HepG2 (cell line): ENCODE measurements at regions not wholly inside any gene's neighbourhood (a gene's known extent, or its start where the extent isn't known, plus 50 kb on each side); places are given as distances from the start of the nearest gene placed in this dataset.

Experiments used
- GFI1 ChIP-seq: sonication (generic); formaldehyde crosslinking; IDR thresholded peaks from 2 replicates; pipeline ENCODE4 v1.5.0; 2020; ENCODE audit warnings: missing genetic modification reagents, mild to moderate bottlenecking, borderline replicate concordance
- GLI4 ChIP-seq: sonication (generic); formaldehyde crosslinking; IDR thresholded peaks from 2 replicates; pipeline ENCODE4 v1.5.1; 2020; ENCODE audit warnings: missing genetic modification reagents, mild to moderate bottlenecking, moderate library complexity, borderline replicate concordance
- HHEX ChIP-seq: IDR thresholded peaks from 2 replicates; pipeline ENCODE4 v1.6.1; 2016; ENCODE audit warnings: control low read depth
- HOXA5 ChIP-seq: sonication (generic); formaldehyde crosslinking; IDR thresholded peaks from 2 replicates; pipeline ENCODE4 v1.4.0; 2020; ENCODE audit warnings: missing genetic modification reagents
- IRF1 ChIP-seq: sonication (generic); formaldehyde crosslinking; IDR thresholded peaks from 2 replicates; pipeline ENCODE4 v1.4.0; 2020; ENCODE audit warnings: low read depth, mild to moderate bottlenecking, missing genetic modification reagents
- NFE2L1 ChIP-seq: sonication (generic); formaldehyde crosslinking; IDR thresholded peaks from 2 replicates; pipeline ENCODE4 v1.4.0; 2020; ENCODE audit warnings: missing genetic modification reagents, mild to moderate bottlenecking, borderline replicate concordance
- SNAPC4 ChIP-seq: sonication (generic); formaldehyde crosslinking; IDR thresholded peaks from 2 replicates; pipeline ENCODE4 v1.4.0; 2020; ENCODE audit warnings: mild to moderate bottlenecking, missing genetic modification reagents
- ZNF160 ChIP-seq: sonication (generic); formaldehyde crosslinking; IDR thresholded peaks from 2 replicates; pipeline ENCODE4 v1.8.0; 2022; ENCODE audit warnings: mild to moderate bottlenecking, inconsistent platforms, missing genetic modification reagents
- ZNF17 ChIP-seq: sonication (generic); formaldehyde crosslinking; IDR thresholded peaks from 2 replicates; pipeline ENCODE4 v1.5.0; 2020; ENCODE audit warnings: mild to moderate bottlenecking, missing genetic modification reagents
- ZNF276 ChIP-seq: sonication (generic); formaldehyde crosslinking; IDR thresholded peaks from 2 replicates; pipeline ENCODE4 v1.4.0; 2020; ENCODE audit warnings: mild to moderate bottlenecking, low read depth, missing genetic modification reagents
- ZNF432 ChIP-seq: sonication (generic); formaldehyde crosslinking; IDR thresholded peaks from 2 replicates; pipeline ENCODE4 v1.5.0; 2020; ENCODE audit warnings: missing genetic modification reagents, mild to moderate bottlenecking, borderline replicate concordance
- ZNF546 ChIP-seq: sonication (generic); formaldehyde crosslinking; conservative IDR thresholded peaks from 2 replicates; pipeline ENCODE4 v1.8.1; 2023; ENCODE audit warnings: mild to moderate bottlenecking, missing genetic modification reagents
- ZNF616 ChIP-seq: sonication (generic); formaldehyde crosslinking; IDR thresholded peaks from 2 replicates; pipeline ENCODE4 v1.5.0; 2020; ENCODE audit warnings: low read depth, mild to moderate bottlenecking, missing genetic modification reagents
- ZNF687 ChIP-seq: sonication (generic); formaldehyde crosslinking; IDR thresholded peaks from 2 replicates; pipeline ENCODE4 v1.5.1; 2020; ENCODE audit warnings: mild to moderate bottlenecking, missing genetic modification reagents, moderate library complexity
- ZNF792 ChIP-seq: IDR thresholded peaks from 2 replicates; pipeline ENCODE4 v1.6.1; 2016
- ZSCAN21 ChIP-seq: sonication (generic); formaldehyde crosslinking; IDR thresholded peaks from 2 replicates; pipeline ENCODE4 v1.8.0; 2022; ENCODE audit warnings: mild to moderate bottlenecking, missing genetic modification reagents, moderate library complexity, borderline replicate concordance

- TF ChIP-seq ZNF276 (no peak), NFE2L1 (CRISPR knock-in tag) (no peak), ZNF687 (peak; percentile 98), ZNF17 (no peak), ZNF160 (CRISPR knock-in tag) (0 out of 2 replicates have a peak, but pooled peaks have one; percentile 61), IRF1 (CRISPR knock-in tag) (no peak), ZNF432 (CRISPR knock-in tag) (no peak), HOXA5 (CRISPR knock-in tag) (peak; percentile 75; the same call in 1 of the 2 replicates), HHEX (CRISPR knock-in tag) (peak; percentile 33; the same call in 1 of the 2 replicates), ZSCAN21 (CRISPR knock-in tag) (peak; percentile 79; the same call in 1 of the 2 replicates), GLI4 (CRISPR knock-in tag) (no peak), ZNF546 (CRISPR knock-in tag) (no peak), GFI1 (CRISPR knock-in tag) (peak; percentile 77), ZNF792 (CRISPR knock-in tag) (peak; percentile 95), SNAPC4 (CRISPR knock-in tag) (no peak), ZNF616 (CRISPR knock-in tag) (no peak)
Measured at GRCh38 chr7:138352570-138353461, 107.2 kb upstream of the TRIM24 start (continued).
